SU-DHL-6 (cell line): ENCODE measurements at regions not wholly inside any gene's neighbourhood (a gene's known extent, or its start where the extent isn't known, plus 50 kb on each side); places are given as distances from the start of the nearest gene placed in this dataset.

ENCODE experiments used
- H2AFZ ChIP-seq: fragments of 200-600 bp; sonication (generic); 2 replicates; pipeline ENCODE4 v1.6.1; 2014; ENCODE audit warnings: low read depth, mild to moderate bottlenecking, moderate library complexity, mixed read lengths, antibody characterized with exemption, low read length; ENCODE audit not compliant: severe bottlenecking
- H3F3A ChIP-seq: fragments of 200-600 bp; shearing (Covaris generic); 2 replicates; pipeline ENCODE4 v1.6.0; 2016; ENCODE audit warnings: antibody characterized with exemption, mild to moderate bottlenecking; ENCODE audit not compliant: insufficient read depth
- H3K27ac ChIP-seq: fragments of 200-600 bp; sonication (generic); 2 replicates; pipeline ENCODE4 v1.5.1; 2016; ENCODE audit warnings: low read depth, mild to moderate bottlenecking, low read length, moderate library complexity, mixed read lengths
- H3K27me3 ChIP-seq: fragments of 200-600 bp; sonication (generic), shearing (Covaris generic); 2 replicates; pipeline ENCODE4 v1.6.0; 2014; ENCODE audit warnings: mild to moderate bottlenecking, low read length
- H3K36me3 ChIP-seq: fragments of 200-600 bp; sonication (generic); 2 replicates; pipeline ENCODE4 v1.6.1; 2014; ENCODE audit warnings: mild to moderate bottlenecking, low read length, mixed read lengths
- H3K4me2 ChIP-seq: fragments of 300-600, 200-600 bp; shearing (Covaris generic), sonication (generic); 2 replicates; pipeline ENCODE4 v1.6.0; 2014; ENCODE audit warnings: low read length, low read depth, mild to moderate bottlenecking; ENCODE audit not compliant: poor library complexity, severe bottlenecking
- H3K4me3 ChIP-seq: fragments of 200-600 bp; sonication (generic); 2 replicates; pipeline ENCODE4 v1.5.1; 2014; ENCODE audit warnings: antibody characterized with exemption, low read length, mild to moderate bottlenecking, mixed read lengths; ENCODE audit not compliant: insufficient read depth, poor library complexity, severe bottlenecking
- H3K79me2 ChIP-seq: fragments of 200-600 bp; sonication (generic); 2 replicates; pipeline ENCODE4 v1.6.1; 2014; ENCODE audit warnings: mild to moderate bottlenecking, low read length, moderate library complexity; ENCODE audit not compliant: insufficient read depth
- H3K9ac ChIP-seq: fragments of 200-600 bp; sonication (generic); 2 replicates; pipeline ENCODE4 v1.7.0; 2014; ENCODE audit warnings: mild to moderate bottlenecking, low read length
- H3K9me2 ChIP-seq: fragments of 200-600 bp; sonication (generic); replicated peaks from 2 replicates; pipeline ENCODE4 v1.6.1; 2014; ENCODE audit warnings: low read length; ENCODE audit not compliant: insufficient read depth
- H3K9me3 ChIP-seq: fragments of 200-600 bp; sonication (generic); 2 replicates; pipeline ENCODE4 v1.6.1; 2014; ENCODE audit warnings: low read length, mixed read lengths; ENCODE audit not compliant: insufficient read depth
- H4K20me1 ChIP-seq: fragments of 200-600 bp; sonication (generic); 2 replicates; pipeline ENCODE4 v1.6.1; 2014; ENCODE audit warnings: low read depth, mild to moderate bottlenecking, antibody characterized with exemption, low read length, moderate library complexity, mixed read lengths
- CTCF ChIP-seq: fragments of 200-600 bp; sonication (generic); IDR thresholded peaks from one replicate; pipeline ENCODE4 v1.5.1; 2017; ENCODE audit warnings: antibody characterized with exemption, mild to moderate bottlenecking, low read length, moderate library complexity; ENCODE audit not compliant: insufficient read depth, poor library complexity, severe bottlenecking
- EZH2phosphoT487 ChIP-seq: fragments of 200-600 bp; sonication (generic), shearing (Covaris generic); conservative IDR thresholded peaks from 2 replicates; pipeline ENCODE4 v1.6.1; 2018; ENCODE audit warnings: mild to moderate bottlenecking, antibody characterized with exemption, low read length, moderate library complexity, mixed read lengths

DNA sequence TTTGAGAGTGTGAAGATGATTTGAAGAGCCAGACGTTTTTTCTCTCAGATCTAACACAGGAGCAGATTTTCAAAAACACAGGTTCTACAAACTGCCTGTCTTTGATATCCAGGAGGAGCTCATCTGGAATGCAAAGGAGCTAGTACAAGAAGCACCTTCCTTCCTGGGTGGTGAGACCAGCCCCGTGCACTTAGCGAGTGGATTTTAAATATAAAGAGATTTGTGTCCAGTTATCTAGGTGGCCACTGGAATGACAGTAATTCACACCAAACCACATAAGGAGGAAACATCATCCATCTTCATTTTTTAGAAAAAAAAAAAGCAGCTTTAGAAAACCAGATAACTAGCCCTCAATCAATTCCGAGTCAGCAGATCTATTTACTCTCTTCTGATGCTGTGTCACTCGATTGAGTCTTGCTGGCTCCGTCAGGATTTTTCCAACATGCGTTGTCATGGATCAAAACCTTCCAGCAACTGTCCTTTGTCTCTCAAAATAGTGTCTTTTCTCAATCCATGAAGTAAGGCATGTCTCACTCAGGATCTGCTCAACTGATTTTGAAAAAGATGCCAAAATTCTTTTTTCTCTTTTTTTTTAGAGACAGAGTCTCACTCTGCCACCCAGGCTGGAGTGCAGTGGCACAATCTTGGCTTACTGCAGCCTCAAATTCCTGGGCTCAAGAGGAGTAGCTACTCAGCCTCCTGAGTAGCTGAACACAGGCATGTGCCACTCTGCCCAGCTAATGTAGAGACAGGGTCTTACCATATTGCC, 451.2 kb upstream of the PSMD7 start:
- Histone ChIP-seq H3K4me3 (no peak overlapping the region), H3K9ac (no peak overlapping the region), H3K36me3 (no peaks in the 10 kb centered on the region), H3K9me3 (no peaks in the 10 kb centered on the region), H3K4me2 (no peak overlapping the region), H4K20me1 (no peaks in the 10 kb centered on the region), H3K27me3 (no peaks in the 10 kb centered on the region), H3K9me2 (no peaks in the 10 kb centered on the region), H3K79me2 (no peaks in the 10 kb centered on the region), H3F3A (no peaks in the 10 kb centered on the region), H2AFZ (no peak overlapping the region), H3K27ac (no peak overlapping the region)
- no peak for TF ChIP-seq EZH2phosphoT487
- no peak for TF ChIP-seq CTCF

DNA sequence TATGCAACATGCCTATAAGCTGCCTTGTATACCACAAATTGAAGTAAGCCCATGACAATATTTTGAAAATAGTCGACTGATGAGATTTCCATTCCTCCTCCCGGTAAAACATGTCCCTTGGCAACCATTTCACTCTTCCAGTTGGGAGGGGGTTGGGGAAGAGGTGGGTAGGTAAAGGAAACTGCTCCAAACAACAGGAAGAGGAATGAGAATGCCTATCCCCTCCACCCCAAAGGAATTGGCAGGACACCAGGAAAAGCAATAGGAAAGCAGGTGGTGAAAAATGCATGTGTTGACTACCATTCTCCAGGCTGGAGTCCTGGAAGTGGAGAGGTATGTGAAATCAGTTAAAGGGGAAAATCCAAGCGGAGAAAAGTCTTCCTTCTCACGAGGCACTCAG, 455.9 kb upstream of the PSMD7 start:
- no peaks in the 10 kb centered on the region for H4K20me1 ChIP-seq
- no peaks in the 10 kb centered on the region for H3K79me2 ChIP-seq
- H3K36me3 ChIP-seq = no peaks in the 10 kb centered on the region
- H3K4me2 ChIP-seq = no peak overlapping the region
- no peak overlapping the region for H2AFZ ChIP-seq
- H3K27ac ChIP-seq = no peak overlapping the region
- TF ChIP-seq EZH2phosphoT487 (no peak), CTCF (no peak)
- no peaks in the 10 kb centered on the region for H3K9me3 ChIP-seq
- H3F3A ChIP-seq = no peaks in the 10 kb centered on the region
- H3K4me3 ChIP-seq = no peak overlapping the region
- no peak overlapping the region for H3K9ac ChIP-seq
- no peaks in the 10 kb centered on the region for H3K9me2 ChIP-seq
- no peaks in the 10 kb centered on the region for H3K27me3 ChIP-seq

GRCh38 chr16:73831220-73831619, 465.4 kb upstream of the PSMD7 start:
- no peaks in the 10 kb centered on the region for H3K9me2 ChIP-seq
- H3K27me3 ChIP-seq = no peaks in the 10 kb centered on the region
- no peak overlapping the region for H3K27ac ChIP-seq
- H3K36me3 ChIP-seq = no peaks in the 10 kb centered on the region
- H3K9ac ChIP-seq = no peak overlapping the region
- TF ChIP-seq EZH2phosphoT487 (no peak), CTCF (no peak)
- no peaks in the 10 kb centered on the region for H3K79me2 ChIP-seq
- H3K4me2 ChIP-seq = no peak overlapping the region
- no peaks in the 10 kb centered on the region for H3K9me3 ChIP-seq
- H3F3A ChIP-seq = no peaks in the 10 kb centered on the region
- no peak overlapping the region for H3K4me3 ChIP-seq
- H2AFZ ChIP-seq = no peak overlapping the region
- no peaks in the 10 kb centered on the region for H4K20me1 ChIP-seq
